ENCODE measurements at regions not wholly inside any gene's neighbourhood (a gene's known extent, or its start where the extent isn't known, plus 50 kb on each side); places are given as distances from the start of the nearest gene placed in this dataset.

DNA sequence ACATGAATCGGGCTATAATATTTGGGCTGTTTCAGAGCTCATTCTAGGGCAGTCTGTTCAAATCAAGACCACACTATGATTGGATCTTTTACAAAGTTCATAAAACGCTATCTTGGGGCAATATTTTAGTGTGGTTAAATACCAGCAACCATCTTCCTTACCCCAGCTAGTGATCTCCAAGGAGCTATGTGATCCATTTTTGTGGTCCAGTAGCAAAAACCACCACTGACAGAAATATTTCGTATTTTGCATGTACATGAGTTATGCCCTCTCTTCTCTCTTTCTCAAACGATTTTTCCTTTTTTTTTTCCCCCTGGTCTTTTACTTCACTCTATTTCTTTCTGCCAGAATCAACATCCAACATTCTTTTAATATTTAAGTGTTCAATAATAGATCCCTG lies 280.6 kb upstream of the KITLG start:
- TF ChIP-seq REST (IDR thresholded peaks at IDR 0.05; ENCODE audit: low read depth) (no peak), CEBPB (IDR thresholded peaks at IDR 0.05) (no peak), USF1 (IDR thresholded peaks at IDR 0.05) (no peak)
- TF ChIP-seq, protein P1, sequence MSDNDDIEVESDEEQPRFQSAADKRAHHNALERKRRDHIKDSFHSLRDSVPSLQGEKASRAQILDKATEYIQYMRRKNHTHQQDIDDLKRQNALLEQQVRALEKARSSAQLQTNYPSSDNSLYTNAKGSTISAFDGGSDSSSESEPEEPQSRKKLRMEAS (IDR thresholded peaks at IDR 0.05) = no peak
